Right ventricle myocardium inferior (tissue), 1 donor: ENCODE measurements at regions not wholly inside any gene's neighbourhood (a gene's known extent, or its start where the extent isn't known, plus 50 kb on each side); places are given as distances from the start of the nearest gene placed in this dataset.
"Not testable (repeated sequence)": the region's sequence is repeated elsewhere in the genome, so short reads cannot be mapped to it uniquely, and the experiment has no call there.

ENCODE experiments used
- ATAC-seq: fragments of 200-7000 bp; cut with Tn5 transposase; one replicate; pipeline ENCODE4 v1.9.1; 2020; ENCODE audit warnings: mild to moderate bottlenecking, moderate library complexity
- DNase-seq: peaks from one replicate; pipeline ENCODE4 v3.0.0; 2021; ENCODE audit errors: missing footprints
- intact Hi-C: fragments of 100-400 bp; cut with DNase I; formaldehyde crosslinking; loops from one replicate; pipeline ENCODE4 v1.11.0; 2022
- donor health status: DM: no; HTN: yes; CAD: no; lungs with severe emphysema.

- intact Hi-C loops, result no loop called here
- DNase-seq (no peak), ATAC-seq (no peak)
Measured at GRCh38 chr19:31517224-31518180, 168.3 kb upstream of the TSHZ3 start.

GRCh38 chr19:31518216-31519020 is 169.2 kb upstream of the TSHZ3 start:
- intact Hi-C loops, result no loop called here
- no peak for ATAC-seq
- no peak for DNase-seq

GRCh38 chr19:31519256-31519655 is 170.0 kb upstream of the TSHZ3 start:
- intact Hi-C loops, result no loop called here
- DNase-seq (no peak), ATAC-seq (no peak)

- ATAC-seq (no peak), DNase-seq (no peak)
- intact Hi-C loops, result no loop called here
Measured at GRCh38 chr19:31519908-31520307, 170.7 kb upstream of the TSHZ3 start.

- no peak for DNase-seq
- intact Hi-C loops, result no loop called here
- no peak for ATAC-seq
Measured at GRCh38 chr19:31520633-31521032, 171.4 kb upstream of the TSHZ3 start.

- DNase-seq (no peak), ATAC-seq (no peak)
- intact Hi-C loops, result no loop called here
Measured at GRCh38 chr19:31525610-31526147, 176.4 kb upstream of the TSHZ3 start.

- intact Hi-C loops, result no loop called here
- DNase-seq, result no peak
- no peak for ATAC-seq
Measured at GRCh38 chr19:31527443-31527842, 178.2 kb upstream of the TSHZ3 start.

- no peak for ATAC-seq
- intact Hi-C loops, result no loop called here
- no peak for DNase-seq
Measured at GRCh38 chr19:31528261-31528660, 179.0 kb upstream of the TSHZ3 start.

- DNase-seq, result no peak
- intact Hi-C loops, result no loop called here
- ATAC-seq, result no peak
Measured at GRCh38 chr19:31529121-31529520, 179.9 kb upstream of the TSHZ3 start.

- intact Hi-C loops, result no loop called here
- ATAC-seq (no peak), DNase-seq (no peak)
Measured at GRCh38 chr19:31530781-31531180, 181.5 kb upstream of the TSHZ3 start.

- DNase-seq, result no peak
- no peak for ATAC-seq
- intact Hi-C loops, result no loop called here
Measured at GRCh38 chr19:31531326-31531725, 182.1 kb upstream of the TSHZ3 start.

- ATAC-seq (no peak), DNase-seq (no peak)
- intact Hi-C loops, result no loop called here
Measured at GRCh38 chr19:31532034-31532433, 182.8 kb upstream of the TSHZ3 start.

GRCh38 chr19:31533114-31533513 is 183.9 kb upstream of the TSHZ3 start:
- no peak for ATAC-seq
- DNase-seq, result no peak
- intact Hi-C loops, result no loop called here

GRCh38 chr19:31534231-31534630 is 185.0 kb upstream of the TSHZ3 start:
- intact Hi-C loops, result no loop called here
- ATAC-seq (no peak), DNase-seq (no peak)

- no peak for DNase-seq
- no peak for ATAC-seq
- intact Hi-C loops, result no loop called here
Measured at GRCh38 chr19:31534786-31535657, 185.8 kb upstream of the TSHZ3 start.

GRCh38 chr19:31535691-31536460 is 186.6 kb upstream of the TSHZ3 start:
- DNase-seq (no peak), ATAC-seq (no peak)
- intact Hi-C loops, result no loop called here

GRCh38 chr19:31537136-31537535 is 187.9 kb upstream of the TSHZ3 start:
- ATAC-seq (no peak), DNase-seq (no peak)
- intact Hi-C loops, result no loop called here

GRCh38 chr19:31537902-31538301 is 188.7 kb upstream of the TSHZ3 start:
- ATAC-seq, DNase-seq: not testable (repeated sequence)

More at GRCh38 chr19:31537902-31538301, 188.7 kb upstream of the TSHZ3 start:
- intact Hi-C loops, result not testable (repeated sequence)
